HFFc6 (cell line): ENCODE measurements at regions not wholly inside any gene's neighbourhood (a gene's known extent, or its start where the extent isn't known, plus 50 kb on each side); places are given as distances from the start of the nearest gene placed in this dataset.

Experiments used
- DNase-seq: peaks from one replicate; pipeline ENCODE4 v3.0.0-alpha.2; 2018
- H3K27ac Mint-ChIP-seq: 2 replicates; pipeline ENCODE4 v1.8.0; 2020; ENCODE audit warnings: mild to moderate bottlenecking, mixed read lengths
- H3K27me3 Mint-ChIP-seq: 2 replicates; pipeline ENCODE4 v1.8.0; 2021; ENCODE audit warnings: mild to moderate bottlenecking, moderate library complexity, mixed read lengths; ENCODE audit not compliant: insufficient read depth
- H3K36me3 Mint-ChIP-seq: 2 replicates; pipeline ENCODE4 v1.8.0; 2021; ENCODE audit warnings: low read depth, mixed read lengths
- H3K4me1 Mint-ChIP-seq: 2 replicates; pipeline ENCODE4 v1.8.0; 2020; ENCODE audit warnings: low read depth, mixed read lengths
- H3K4me3 Mint-ChIP-seq: 2 replicates; pipeline ENCODE4 v1.8.0; 2020; ENCODE audit warnings: mild to moderate bottlenecking, moderate library complexity, mixed read lengths
- H3K9me3 Mint-ChIP-seq: 2 replicates; pipeline ENCODE4 v1.8.0; 2020; ENCODE audit warnings: mild to moderate bottlenecking, mixed read lengths
- CTCF ChIP-seq: fragments of 200-600 bp; sonication (generic); IDR thresholded peaks from 2 replicates; pipeline ENCODE4 v1.5.0; 2021; ENCODE audit warnings: antibody characterized with exemption, mild to moderate bottlenecking

DNA sequence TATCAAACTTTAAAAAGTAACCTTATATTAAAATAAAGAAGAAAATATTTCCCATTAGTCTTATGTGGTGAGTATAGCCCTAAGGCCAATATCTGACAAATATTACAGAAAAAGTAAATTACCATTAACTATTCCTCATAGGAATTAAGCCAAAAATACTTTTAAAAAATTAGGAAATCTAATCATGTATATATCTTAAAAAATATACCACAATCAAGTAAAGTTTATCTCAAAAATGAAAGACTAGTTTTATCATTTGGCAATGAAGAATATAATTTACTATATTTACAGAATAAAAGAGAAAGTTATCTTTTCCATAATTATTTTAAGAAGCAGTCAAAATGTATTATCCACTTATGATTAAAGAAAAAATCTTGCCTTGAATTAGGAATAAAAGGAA, 458.8 kb upstream of the ZNF462 start:
- Mint-ChIP-seq H3K4me1 (no peaks in the 10 kb centered on the region), H3K36me3 (no peaks in the 10 kb centered on the region), H3K27ac (no peak overlapping the region), H3K27me3 (peaks cover 2% of the 10 kb centered on the region; the same call in 1 of the 2 replicates), H3K4me3 (no peak overlapping the region), H3K9me3 (peaks cover 37% of the 10 kb centered on the region)
- no peak for TF ChIP-seq CTCF
- no peak for DNase-seq

- Mint-ChIP-seq H3K9me3 (peaks cover 25% of the 10 kb centered on the region), H3K4me3 (no peak overlapping the region), H3K27ac (no peak overlapping the region), H3K27me3 (peaks cover 2% of the 10 kb centered on the region; the same call in 1 of the 2 replicates), H3K4me1 (no peaks in the 10 kb centered on the region), H3K36me3 (no peaks in the 10 kb centered on the region)
- no peak for DNase-seq
- TF ChIP-seq CTCF = no peak
These were observed 457.0 kb upstream of the ZNF462 start for GRCh38 chr9:106405871-106406435.

- Mint-ChIP-seq H3K27ac (no peak overlapping the region), H3K4me3 (no peak overlapping the region), H3K27me3 (peaks cover 1% of the 10 kb centered on the region; the same call in 1 of the 2 replicates), H3K9me3 (peaks cover 13% of the 10 kb centered on the region), H3K4me1 (no peaks in the 10 kb centered on the region), H3K36me3 (no peaks in the 10 kb centered on the region)
- DNase-seq = no peak
- TF ChIP-seq CTCF = no peak
These were observed 448.9 kb upstream of the ZNF462 start for GRCh38 chr9:106414042-106414441.

- Mint-ChIP-seq H3K4me1 (no peaks in the 10 kb centered on the region), H3K27ac (no peak overlapping the region), H3K4me3 (no peak overlapping the region), H3K27me3 (peaks cover 2% of the 10 kb centered on the region; the same call in 1 of the 2 replicates), H3K9me3 (peaks cover 40% of the 10 kb centered on the region), H3K36me3 (no peaks in the 10 kb centered on the region)
- no peak for TF ChIP-seq CTCF
- DNase-seq = no peak
These were observed 445.3 kb upstream of the ZNF462 start for GRCh38 chr9:106417685-106418084.

DNA sequence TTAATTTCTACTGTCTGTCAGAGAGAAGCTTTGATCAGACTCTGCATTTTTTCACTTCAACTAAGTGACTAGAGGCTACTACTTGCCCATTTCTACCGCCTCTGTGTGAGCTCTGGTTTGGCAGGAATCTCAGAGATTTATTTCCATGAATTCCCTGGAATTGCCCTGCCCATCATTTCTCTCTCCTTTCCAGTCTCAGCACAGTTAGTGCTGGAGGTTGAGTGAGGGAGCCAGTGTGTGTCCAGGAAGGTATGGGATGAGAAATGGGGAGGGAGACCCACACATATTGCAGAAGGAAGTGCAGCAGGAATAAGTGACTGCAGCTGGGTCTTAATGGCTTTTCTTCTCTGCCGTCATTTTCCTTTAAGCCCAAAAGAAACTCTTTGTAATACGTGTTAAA, 443.1 kb upstream of the ZNF462 start:
- Mint-ChIP-seq H3K36me3 (no peaks in the 10 kb centered on the region), H3K4me1 (no peaks in the 10 kb centered on the region), H3K27me3 (peaks cover 1% of the 10 kb centered on the region; the same call in 1 of the 2 replicates), H3K27ac (no peak overlapping the region), H3K4me3 (no peak overlapping the region), H3K9me3 (peaks cover 51% of the 10 kb centered on the region)
- no peak for TF ChIP-seq CTCF
- DNase-seq = no peak
